Amygdala (tissue), 56 donors: ENCODE measurements at regions not wholly inside any gene's neighbourhood (a gene's known extent, or its start where the extent isn't known, plus 50 kb on each side); places are given as distances from the start of the nearest gene placed in this dataset.
"Not testable (repeated sequence)": the region's sequence is repeated elsewhere in the genome, so short reads cannot be mapped to it uniquely, and the experiment has no call there.

ENCODE experiments used
- DNase-seq, 56 donors: peaks; one replicate each; lab custom pipeline; 2025; lab: John Stamatoyannopoulos, UW

DNA sequence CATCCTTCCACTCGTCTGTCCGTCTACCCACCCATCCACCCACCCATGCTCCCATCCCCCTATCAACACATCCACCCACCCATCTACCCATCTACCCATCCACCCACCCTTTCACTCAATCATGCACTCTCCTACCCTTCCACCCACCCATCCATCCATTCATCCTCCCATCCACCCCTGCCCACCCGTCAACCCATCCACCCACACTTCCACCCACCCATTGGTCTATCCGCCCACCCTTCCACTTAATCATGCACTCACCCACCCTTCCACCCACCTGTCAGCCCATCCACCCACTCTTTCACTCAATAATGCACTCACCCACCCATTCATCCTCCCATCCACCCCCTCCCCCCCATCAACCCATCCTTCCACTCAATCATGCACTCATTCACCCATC, 250.0 kb upstream of the EEF2KMT start:
- DNase-seq: no peak

DNA sequence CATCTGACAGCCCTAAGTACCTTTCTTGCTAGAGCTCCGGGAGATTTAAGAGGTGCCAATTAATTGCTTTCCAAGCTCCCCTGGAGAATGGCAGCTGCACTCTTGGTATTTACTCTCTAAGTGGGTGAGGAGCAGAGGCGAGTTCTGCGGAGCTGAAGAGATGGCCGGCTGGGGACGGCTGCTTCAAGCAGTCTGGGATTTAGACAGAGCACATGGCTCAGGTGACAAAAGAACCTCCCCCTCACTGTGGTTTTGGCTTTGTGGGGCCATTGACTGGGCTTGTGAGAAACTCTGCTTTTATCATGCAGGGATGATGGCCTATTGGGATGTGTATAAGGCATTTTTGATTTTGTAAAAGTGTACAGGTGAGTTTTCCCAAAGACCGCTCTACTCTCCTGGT, 239.3 kb upstream of the EEF2KMT start:
- DNase-seq: no peak

DNA sequence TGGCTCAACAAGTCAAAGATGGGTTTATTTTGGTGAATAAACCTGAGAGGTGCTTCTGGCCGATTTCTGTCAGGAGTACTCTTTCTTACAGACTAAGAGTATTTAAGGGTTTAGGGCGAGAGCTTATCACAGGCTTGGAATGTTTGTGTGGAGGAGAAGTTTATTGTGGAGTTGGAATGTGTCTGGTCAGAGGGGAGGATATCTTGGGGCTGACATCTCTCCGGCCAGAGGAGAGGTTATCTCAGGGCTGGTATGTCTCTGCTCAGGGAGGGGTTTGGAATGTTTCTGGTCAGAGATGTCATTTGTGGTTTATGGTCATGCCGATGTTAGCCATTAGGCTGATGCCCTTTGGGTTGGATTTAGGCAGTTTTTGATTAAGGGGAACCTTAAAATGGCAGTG, 236.4 kb upstream of the EEF2KMT start:
- no peak for DNase-seq

DNA sequence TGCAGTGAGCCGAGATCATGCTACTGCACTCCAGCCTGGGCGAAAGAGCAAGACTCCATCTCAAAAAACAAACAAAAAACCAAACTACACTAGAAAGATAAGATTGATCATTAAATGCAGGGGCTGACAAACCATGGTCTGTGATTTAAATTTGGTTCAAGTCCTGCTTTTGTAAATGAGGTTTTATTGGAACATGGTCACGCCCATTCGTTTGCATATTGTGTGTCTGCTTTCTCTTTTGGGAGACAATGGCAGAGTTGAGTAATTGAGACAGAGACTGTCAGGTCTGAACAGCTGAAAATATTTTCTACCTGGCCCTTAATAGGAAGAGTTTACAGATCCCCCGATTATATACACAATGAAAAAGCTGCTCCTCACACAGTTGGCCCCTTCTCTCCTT, 235.5 kb upstream of the EEF2KMT start:
- no peak for DNase-seq

DNA sequence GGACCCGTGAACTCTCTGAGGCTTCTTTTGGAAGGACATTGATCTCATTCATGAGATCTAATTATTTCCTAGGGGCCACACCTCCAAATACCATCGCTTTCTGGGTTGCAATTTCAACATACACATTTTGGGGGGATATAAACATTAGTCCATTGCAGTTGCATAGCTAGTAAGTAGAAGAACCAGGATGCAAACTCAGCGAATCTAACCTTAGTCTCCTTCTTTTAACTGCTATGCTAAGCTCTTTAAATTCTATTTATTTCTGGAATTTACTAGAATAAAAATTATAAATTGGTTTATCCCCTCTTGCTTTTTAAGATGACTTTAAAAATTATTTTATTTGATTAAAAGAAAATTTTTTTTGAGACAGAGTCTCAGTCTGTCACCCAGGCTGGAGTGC, 232.5 kb upstream of the EEF2KMT start:
- DNase-seq: no peak

DNA sequence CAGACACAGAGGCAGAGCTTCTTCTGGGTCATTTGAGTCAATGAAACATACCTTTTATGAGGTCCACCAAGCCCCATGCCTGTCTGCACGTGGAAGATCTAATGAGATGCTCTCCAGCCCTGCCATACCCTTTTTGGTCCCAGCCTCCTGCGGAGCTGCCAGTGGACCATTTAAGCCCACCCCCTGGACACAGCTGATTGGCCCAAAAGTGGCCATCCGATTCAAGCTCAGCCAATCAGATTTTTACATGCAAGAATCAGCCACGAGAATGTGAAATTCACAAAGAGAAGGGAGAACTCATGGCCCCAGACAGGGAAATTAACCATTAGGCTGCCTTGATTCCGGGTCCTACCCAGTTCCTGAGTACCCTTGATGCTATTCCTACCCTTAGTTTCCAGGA, 231.0 kb upstream of the EEF2KMT start:
- DNase-seq: no peak

DNA sequence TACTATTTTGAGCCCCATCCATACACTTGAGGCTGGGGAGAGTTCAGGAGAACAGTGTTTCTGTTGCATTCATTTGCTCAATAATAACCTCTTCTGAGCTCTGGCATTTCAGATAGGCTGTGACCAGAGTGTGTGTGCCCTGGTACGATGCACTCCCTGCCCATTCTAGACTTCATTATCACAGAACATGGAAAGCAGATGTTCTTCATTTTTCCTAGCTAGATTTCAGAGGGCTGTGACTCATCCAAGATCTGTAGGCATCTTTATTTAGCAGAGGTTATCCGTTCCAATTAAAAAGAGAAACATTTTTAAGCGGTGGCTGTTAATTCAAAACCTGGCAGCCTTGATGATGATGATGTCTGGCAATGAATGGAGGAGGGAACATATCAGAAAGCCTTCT, 228.8 kb upstream of the EEF2KMT start:
- no peak for DNase-seq

DNA sequence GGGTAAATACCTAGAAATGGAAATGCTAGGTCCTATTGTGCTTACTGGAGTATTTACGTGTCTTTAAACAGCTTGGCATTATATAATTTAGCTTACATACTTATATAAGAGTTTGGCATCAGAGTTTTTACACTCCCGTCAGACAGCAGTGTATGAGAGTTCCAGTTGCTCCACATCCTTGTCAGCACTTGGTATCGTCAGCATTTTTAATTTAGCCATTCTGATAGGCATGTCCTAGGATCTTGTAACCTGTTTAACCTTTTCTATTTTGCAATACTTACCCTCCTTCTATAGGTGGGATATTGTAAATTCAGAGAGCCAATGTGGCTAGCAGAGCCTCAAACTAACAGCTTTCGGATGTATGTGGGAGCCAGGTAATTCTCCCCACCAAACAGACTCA, 228.3 kb upstream of the EEF2KMT start:
- DNase-seq: no peak

DNA sequence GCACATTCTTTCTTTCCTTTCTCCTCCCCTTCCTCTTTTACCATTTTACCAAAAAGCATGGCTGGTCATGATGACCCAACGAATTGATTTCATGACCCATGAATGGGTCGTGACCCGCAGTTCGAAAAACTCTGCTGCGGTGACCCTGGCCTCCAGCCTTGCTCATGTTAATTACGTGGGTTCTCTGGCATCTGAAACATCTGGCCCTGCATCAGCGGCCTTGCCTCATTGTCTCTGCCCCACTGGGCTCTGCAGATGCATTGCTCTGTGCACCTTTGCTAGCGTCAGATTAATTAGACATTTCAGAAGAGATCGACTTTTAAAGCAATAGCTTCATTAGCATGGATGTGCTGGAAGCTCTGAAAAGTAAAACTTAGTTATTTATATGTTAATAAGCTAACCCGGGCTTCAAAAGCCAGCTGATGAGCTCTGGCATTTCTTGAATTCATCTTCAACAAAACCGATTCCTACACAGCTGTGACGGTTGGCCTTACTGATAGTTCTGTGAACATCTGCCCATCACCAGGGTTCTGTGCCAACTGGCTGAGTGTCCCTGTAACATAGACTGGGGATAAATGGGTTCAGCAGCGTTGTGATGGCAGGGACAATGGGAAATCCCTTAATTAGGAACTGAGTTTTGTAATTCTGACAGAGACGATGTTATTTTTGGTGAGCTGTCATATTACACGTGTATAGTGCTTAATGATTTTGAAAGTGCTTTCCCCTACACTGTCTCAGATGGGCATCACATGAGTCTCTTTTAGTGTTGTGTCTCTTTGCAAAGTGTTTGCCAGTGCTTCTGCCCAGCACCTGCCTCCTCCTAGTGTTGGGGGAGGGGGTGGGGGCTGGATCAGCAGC, 225.9 kb upstream of the EEF2KMT start:
- DNase-seq: no peak

DNA sequence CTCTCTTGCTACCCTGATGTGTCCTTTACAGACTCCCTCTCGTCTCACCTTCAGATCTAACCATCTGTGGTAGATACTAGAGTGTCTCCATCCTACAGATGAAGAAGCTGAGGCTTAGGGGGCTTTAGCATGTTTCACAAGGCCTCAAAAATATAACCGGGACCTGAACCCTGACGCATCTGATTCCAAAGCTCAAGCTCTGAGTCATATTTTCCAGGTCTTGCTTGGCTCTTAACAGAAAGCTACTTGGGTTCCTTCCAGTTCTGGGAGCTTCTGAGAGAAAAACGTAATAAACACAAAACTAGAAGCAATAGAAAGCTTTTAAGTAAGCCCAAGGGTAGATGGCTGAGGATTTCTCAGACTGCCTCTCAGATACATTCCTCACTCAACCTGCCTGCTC, 224.3 kb upstream of the EEF2KMT start:
- no peak for DNase-seq

DNA sequence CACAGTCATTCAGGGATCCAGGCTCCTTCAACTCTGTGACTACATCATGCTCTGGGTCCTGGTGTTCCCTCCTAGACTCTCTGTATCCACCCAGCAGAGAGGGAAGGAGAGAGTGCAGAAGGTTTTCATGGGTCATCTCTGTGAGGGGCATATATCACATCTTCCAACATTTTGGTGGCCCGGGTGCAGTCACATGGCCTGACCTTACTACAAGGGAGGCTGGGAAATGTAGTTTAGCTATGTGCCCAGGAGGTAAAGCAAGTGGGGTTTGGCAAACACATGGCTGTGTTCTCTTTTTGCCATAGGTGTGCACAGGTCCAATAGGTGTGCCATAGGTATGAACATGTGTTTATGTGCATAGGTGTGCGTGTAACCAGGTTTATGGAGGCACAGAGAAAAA, 222.2 kb upstream of the EEF2KMT start:
- no peak for DNase-seq

DNA sequence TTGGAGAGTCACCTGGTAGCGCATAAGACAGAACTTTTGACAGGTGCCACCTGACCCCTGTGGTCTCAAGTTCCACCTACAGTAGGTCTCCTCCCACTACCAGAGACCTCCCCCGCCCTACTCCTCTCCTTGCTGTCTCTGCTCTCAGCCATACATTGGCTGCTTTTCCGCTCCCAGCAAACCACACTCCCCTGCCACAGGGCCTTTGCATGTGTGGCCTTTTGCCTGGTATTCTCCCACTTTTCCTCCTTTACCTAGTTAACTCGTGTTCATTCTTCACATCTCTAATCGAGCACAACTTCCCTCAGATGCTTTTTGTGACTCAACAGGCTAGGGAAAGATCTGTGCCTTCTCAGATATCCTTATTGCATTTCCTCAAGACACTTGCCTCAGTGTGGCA, 218.3 kb upstream of the EEF2KMT start:
- DNase-seq: no peak

DNA sequence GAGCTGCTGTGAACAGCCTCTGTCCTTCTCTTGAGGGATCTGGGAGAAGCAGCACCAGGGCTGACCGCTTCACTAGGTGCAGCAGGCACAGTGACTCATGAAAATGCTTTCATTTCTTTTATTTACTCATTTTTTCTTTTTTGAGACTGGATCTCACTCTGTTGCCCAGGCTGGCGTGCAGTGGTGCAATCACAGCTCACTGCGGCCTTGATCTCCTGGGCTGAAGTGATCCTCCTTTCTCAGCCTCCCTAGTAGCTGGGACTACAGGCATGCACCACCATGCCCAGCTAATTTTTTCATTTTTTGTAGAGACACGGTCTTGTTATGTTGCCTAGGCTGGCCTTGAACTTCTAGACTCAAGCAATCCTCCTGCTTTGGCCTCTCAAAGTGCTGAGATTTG, 216.8 kb upstream of the EEF2KMT start:
- DNase-seq: no peak

DNA sequence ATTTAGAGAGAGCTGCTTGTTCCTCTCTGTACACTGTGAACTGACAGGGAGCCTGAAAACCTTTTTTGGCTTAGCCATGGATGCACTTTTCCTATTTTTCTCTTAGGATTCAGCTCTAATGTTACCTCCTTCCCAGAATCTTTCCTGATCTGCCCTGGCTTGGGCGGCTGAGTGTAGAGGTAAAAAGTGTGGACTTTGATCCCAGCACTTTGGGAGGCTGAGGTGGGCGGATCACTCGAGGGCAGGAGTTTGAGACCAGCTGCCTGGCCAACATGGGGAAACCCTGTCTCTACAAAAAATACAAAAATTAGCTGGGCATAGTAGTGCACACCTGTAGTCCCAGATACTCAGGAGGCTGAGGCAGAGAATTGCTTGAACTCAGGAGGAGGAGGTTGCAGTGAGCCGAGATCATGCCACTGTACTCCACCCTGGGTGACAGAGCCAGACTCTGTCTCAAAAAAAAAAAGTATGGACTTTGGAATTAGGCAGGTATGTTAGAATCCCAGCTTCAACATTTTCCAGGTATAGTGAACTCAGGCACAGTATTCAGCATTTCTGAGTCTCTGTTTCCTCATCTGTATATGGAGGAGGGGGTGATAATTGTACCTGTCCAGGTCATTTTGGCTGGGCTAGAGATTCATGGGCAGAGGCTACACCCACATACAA, 212.5 kb upstream of the EEF2KMT start:
- no peak for DNase-seq

DNA sequence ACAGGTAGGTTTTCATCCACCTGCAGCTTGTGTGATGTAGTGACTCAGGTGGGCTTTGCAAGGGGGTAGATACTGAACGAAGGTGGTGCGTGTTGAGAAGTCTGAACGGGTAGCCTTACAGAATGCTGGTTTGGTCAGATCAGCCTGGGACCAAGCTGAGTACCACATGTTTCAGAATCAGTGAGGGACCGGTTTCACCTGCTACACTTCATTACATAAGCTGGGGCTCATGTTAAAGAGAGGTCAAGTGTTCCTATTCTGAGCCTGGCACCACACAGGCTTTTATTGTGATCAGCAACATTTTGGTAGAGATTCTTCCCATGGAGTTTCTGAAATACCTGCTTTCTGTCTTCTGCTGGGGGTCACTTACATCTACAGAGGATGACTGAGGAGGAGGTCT, 207.4 kb upstream of the EEF2KMT start:
- DNase-seq: no peak

DNA sequence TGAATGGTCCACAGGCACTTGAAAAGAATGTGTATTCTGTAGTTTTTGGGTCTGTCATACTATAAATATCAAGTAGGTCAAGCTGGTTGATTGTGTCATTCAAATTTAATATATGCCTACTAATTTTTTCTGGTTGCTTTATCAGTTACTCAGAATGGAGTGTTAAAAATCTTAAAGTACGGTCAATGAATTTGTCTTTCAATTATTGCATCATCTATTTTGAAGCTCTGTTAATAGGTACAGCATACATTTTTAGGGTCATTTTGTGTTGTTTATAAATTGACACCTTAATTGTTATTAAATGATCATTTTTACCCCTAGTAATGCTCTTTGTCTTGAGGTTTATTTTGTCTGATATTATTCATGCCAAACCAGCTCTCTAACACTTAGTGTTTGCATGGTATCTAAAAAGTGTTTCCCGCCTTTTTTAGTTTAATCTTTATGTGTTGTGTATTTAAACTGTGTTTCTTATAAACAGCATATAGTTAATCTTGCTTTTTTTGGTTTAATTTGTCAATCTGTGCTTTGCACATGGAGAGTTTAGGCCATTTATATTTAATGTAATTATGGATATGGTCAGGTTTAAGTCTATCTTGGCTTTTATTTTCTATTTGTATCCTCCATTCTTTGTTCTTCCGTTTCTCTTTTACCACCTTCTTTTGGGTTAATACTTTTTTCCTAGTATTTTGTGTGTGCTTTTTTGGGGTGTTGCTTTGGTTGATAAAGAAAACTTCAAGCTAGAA, 204.9 kb upstream of the EEF2KMT start:
- DNase-seq: no peak

DNA sequence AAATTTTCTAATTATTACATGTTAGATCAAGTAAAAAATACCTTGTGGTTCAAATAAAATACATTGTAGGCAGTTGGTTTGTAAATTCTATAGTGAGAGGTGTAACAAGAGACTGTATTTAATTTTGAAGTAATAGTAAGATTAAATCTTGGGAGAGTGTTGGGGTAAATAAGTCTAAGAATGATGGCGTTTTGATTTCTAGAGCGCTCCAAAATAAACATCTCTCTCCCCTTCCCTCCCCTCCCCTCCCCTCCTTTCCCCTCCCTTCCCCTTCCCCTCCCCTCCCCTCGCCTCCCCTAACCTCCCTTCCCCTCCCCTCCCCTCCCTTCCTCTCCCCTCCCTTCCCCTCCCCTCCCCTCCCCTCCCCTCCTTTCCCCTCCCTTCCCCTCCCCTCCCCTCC, 200.6 kb upstream of the EEF2KMT start:
- no peak for DNase-seq

DNA sequence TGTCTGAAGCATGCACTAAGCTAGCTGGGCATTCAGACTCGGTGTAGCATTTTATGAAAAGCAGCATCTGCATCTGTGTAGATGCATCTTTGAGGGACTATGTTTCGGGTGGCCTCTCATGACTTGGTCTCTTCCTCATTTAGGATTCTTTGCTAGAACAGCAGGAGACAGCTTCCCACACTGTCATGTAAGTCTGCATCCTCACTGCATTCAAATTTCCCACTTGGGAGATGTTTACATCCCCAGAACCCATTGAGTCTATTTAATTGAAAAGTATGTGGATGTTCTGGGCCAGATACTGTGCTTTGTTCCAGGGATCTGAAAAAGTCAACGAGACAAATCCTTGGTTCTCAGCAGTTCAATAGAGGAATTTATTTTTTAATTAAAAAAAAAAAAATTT, 198.6 kb upstream of the EEF2KMT start:
- no peak for DNase-seq

DNA sequence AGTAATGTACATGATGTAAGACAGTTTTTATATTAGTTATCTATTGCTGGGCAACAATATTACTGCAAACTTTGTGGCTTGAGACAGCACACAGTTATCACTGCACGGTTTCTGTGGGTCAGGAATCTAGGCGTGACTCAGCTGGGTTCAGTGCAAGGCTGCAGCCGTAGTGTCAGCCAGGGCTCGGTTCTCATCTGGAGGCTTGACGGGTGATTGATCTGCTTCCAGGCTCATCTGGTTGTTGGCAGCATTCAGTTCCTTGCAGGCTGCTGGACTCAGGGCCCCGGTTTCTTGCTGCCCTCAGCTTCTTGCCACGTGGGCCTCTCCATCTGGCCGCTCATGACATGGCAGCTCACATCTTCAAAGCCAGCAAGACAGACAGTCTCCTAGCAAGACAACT, 197.7 kb upstream of the EEF2KMT start:
- DNase-seq: not testable (repeated sequence)

DNA sequence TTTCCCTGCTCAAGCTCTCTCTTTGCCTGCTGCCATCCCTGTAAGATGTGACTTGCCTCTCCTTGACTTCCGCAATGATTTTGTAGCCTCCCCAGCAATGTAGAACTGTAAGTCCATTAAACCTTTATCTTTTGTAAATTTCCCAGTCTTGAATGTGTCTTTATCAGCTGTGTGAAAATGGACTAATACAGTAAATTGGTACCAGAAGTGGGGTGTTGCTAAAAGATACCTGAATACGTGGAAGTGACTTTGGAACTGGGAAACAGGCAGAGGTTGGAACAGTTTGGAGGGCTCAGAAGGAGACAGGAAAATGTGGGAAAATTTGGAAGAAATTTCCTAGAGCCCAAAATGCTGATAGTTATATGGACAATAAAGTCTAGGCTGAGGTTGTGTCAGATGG, 184.6 kb upstream of the EEF2KMT start:
- DNase-seq: not testable (repeated sequence)

DNA sequence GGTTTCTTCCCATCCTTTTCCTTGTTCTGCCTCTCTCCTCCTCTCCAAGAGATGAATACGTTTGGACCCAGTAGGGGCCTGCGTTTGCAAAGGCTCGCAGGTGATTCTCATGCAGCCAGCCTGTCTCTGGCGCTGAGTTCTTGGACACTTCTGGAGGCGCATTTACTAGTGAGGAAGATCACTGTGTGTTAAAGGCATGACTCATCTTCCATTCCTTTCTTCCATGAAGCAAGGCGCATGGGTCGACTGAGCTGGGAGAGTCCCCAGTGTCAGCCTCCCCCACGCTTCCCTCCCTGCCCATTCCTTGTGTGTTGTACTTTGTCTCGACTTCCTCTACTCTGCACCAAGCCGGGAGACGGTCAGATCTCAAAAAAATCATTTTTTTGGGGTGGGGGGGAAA, 159.9 kb upstream of the EEF2KMT start:
- DNase-seq: no peak

DNA sequence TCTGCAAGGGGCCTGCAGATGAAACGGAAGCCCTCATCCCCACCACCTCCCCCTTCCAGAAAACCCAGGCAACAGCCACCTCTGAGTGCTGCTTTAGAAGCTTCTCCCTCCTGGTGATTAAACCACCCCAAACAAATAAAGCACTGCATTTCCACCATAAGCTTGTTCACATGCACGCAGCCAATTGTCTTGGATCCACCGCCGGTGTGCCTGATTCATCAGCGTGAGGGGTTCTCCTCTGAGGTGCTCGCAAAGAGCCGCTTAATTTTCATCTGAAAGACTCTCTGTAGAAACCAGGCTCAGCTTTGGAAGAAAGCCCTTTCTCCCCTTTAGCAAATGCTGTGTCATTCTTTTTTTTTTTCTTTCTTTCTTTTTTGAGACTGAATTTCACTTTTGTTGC, 155.2 kb upstream of the EEF2KMT start:
- peak in 8 of 56 donors; percentile 0 to 17 (median 2) for DNase-seq
